Fibroblast of lung (primary cell): ENCODE measurements at regions not wholly inside any gene's neighbourhood (a gene's known extent, or its start where the extent isn't known, plus 50 kb on each side); places are given as distances from the start of the nearest gene placed in this dataset.

Experiments used
- CTCF ChIP-seq, 2 donors: IDR thresholded peaks in 1 of 2; conservative IDR thresholded peaks in 1 of 2; 1 replicate in 1 of 2; 2 replicates in 1 of 2; pipeline ENCODE4 v1.5.1; 2011 to 2012; ENCODE audit warnings: low read length in 2 of 2, control low read depth in 1 of 2, inconsistent platforms in 1 of 2, low read depth in 1 of 2, mild to moderate bottlenecking in 1 of 2
- EZH2 ChIP-seq: IDR thresholded peaks from 2 replicates; pipeline ENCODE4 v1.5.1; 2012; ENCODE audit warnings: low read length, control low read depth, mild to moderate bottlenecking; ENCODE audit errors: missing control alignments

GRCh38 chr2:19224011-19224410, 134.4 kb downstream of the OSR1 start:
- TF ChIP-seq CTCF (conservative IDR thresholded peaks at IDR 0.05 in 1 of 2, IDR thresholded peaks at IDR 0.05 in 1 of 2; ENCODE audit: low read depth in 1 of 2, low read length in 2 of 2) (no peak), EZH2 (no peak)
